ENCODE measurements at regions not wholly inside any gene's neighbourhood (a gene's known extent, or its start where the extent isn't known, plus 50 kb on each side); places are given as distances from the start of the nearest gene placed in this dataset.

DNA sequence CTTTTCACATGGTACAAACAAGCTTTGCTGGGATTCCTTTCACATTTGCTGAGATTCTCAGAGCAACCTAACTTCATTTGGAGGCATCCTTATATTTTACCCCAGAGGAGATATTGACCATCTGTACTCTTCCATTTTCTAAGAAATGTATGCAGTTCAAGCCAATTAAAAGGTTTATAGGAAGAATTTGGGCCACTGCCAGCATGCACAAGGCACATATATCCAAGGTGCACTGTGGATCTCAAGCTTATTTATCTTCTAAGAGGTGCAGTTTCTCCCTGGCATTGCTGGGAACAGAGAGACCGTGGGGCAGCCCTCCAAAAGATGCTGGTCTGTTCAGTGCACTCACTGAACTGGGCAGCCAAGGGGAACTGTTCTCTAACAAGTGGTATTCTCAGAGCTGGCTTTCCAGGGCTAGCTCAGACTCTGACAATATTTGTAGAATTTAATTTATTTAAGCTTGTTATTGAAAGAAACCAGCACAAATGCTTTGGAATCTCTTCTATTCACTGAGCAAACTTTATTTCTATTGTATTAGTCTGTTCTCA is 213.3 kb downstream of the TENT4A start:
- no peak for TF ChIP-seq FOXP2 (optimal IDR thresholded peaks at IDR 0.05; ENCODE audit: borderline replicate concordance, extremely low read depth, extremely low read length, insufficient read depth)
- TF ChIP-seq POLR2AphosphoS5 (IDR thresholded peaks at IDR 0.05; ENCODE audit: low read depth, low read length), result no peak
- TF ChIP-seq SIN3A (IDR thresholded peaks at IDR 0.05; ENCODE audit: borderline replicate concordance, insufficient read depth, low read length), result no peak
- TF ChIP-seq TAF1 (IDR thresholded peaks at IDR 0.05; ENCODE audit: borderline replicate concordance, insufficient read depth, low read length), result no peak
- TF ChIP-seq, protein P1, sequence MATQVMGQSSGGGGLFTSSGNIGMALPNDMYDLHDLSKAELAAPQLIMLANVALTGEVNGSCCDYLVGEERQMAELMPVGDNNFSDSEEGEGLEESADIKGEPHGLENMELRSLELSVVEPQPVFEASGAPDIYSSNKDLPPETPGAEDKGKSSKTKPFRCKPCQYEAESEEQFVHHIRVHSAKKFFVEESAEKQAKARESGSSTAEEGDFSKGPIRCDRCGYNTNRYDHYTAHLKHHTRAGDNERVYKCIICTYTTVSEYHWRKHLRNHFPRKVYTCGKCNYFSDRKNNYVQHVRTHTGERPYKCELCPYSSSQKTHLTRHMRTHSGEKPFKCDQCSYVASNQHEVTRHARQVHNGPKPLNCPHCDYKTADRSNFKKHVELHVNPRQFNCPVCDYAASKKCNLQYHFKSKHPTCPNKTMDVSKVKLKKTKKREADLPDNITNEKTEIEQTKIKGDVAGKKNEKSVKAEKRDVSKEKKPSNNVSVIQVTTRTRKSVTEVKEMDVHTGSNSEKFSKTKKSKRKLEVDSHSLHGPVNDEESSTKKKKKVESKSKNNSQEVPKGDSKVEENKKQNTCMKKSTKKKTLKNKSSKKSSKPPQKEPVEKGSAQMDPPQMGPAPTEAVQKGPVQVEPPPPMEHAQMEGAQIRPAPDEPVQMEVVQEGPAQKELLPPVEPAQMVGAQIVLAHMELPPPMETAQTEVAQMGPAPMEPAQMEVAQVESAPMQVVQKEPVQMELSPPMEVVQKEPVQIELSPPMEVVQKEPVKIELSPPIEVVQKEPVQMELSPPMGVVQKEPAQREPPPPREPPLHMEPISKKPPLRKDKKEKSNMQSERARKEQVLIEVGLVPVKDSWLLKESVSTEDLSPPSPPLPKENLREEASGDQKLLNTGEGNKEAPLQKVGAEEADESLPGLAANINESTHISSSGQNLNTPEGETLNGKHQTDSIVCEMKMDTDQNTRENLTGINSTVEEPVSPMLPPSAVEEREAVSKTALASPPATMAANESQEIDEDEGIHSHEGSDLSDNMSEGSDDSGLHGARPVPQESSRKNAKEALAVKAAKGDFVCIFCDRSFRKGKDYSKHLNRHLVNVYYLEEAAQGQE (IDR thresholded peaks at IDR 0.05; ENCODE audit: insufficient read depth in 1 of 2, low read depth in 2 of 2, low read length in 2 of 2), result no peak

DNA sequence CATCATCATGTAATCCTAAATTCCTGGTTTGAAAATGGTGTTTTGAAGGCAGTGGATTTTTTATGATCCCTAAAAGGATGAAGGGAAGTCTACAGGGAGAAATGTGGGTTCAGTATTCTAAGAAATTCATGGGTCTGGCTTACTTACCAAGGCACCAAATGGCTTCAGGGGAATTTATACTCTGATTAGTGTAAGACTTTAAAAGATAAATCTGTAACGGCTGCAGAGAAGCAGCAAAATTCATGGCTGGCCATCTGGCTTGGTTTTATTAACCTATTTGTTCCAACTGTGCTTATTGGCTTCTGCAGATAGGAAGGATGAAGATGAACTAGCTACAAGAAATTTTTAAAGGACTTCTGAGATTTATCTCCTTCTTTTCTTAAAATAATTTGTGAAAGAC is 222.8 kb downstream of the TENT4A start:
- no peak for TF ChIP-seq FOXP2 (optimal IDR thresholded peaks at IDR 0.05; ENCODE audit: borderline replicate concordance, extremely low read depth, extremely low read length, insufficient read depth)
- no peak for TF ChIP-seq SIN3A (IDR thresholded peaks at IDR 0.05; ENCODE audit: borderline replicate concordance, insufficient read depth, low read length)
- TF ChIP-seq, protein P1 (IDR thresholded peaks at IDR 0.05; ENCODE audit: insufficient read depth in 1 of 2, low read depth in 2 of 2, low read length in 2 of 2), result no peak
- TF ChIP-seq POLR2AphosphoS5 (IDR thresholded peaks at IDR 0.05; ENCODE audit: low read depth, low read length), result no peak

DNA sequence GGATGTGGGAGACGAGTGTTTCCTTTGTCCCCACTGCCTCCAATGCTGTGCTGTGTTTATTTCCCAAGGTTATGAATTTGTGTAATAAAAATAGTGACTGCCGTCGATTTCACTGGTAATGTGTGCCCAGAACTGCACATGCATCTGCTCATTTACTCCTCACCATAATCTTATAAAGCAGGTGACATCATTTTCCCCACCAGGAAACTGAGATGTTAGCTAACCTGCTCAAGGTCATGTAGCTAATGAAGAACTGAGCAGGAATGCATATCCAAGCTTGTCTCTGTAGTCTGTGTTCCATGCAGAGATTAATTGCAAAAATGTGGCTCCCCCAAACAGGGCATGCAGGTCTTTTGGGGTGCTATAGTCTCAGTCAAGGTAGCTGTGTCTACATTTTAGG is 224.4 kb downstream of the TENT4A start:
- no peak for TF ChIP-seq POLR2AphosphoS5 (IDR thresholded peaks at IDR 0.05; ENCODE audit: low read depth, low read length)
- TF ChIP-seq SIN3A (IDR thresholded peaks at IDR 0.05; ENCODE audit: borderline replicate concordance, insufficient read depth, low read length), result no peak
- TF ChIP-seq, protein P1 (IDR thresholded peaks at IDR 0.05; ENCODE audit: insufficient read depth in 1 of 2, low read depth in 2 of 2, low read length in 2 of 2), result no peak
- no peak for TF ChIP-seq TAF1 (IDR thresholded peaks at IDR 0.05; ENCODE audit: borderline replicate concordance, insufficient read depth, low read length)
- TF ChIP-seq FOXP2 (optimal IDR thresholded peaks at IDR 0.05; ENCODE audit: borderline replicate concordance, extremely low read depth, extremely low read length, insufficient read depth), result no peak

DNA sequence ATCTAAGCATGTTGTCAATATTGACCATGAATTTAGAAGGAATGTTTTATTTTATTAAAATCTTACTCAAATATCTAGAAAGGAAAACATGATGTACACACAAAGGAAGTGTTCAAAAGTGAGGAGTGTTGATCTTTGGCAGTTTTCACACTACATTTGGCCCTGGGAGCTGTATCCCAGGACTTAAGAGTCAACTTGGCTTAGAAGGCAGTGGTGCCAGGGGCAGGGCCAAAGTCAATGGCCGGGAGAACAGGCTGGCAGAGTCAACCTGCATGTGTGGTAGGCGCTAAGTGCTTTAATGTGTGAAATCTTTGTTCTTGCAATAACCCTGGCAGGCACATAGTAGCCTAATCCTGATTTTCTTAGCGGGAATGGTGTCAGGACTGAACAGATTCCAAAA is 228.4 kb downstream of the TENT4A start:
- TF ChIP-seq SIN3A (IDR thresholded peaks at IDR 0.05; ENCODE audit: borderline replicate concordance, insufficient read depth, low read length), result no peak
- TF ChIP-seq FOXP2 (optimal IDR thresholded peaks at IDR 0.05; ENCODE audit: borderline replicate concordance, extremely low read depth, extremely low read length, insufficient read depth), result no peak
- TF ChIP-seq TAF1 (IDR thresholded peaks at IDR 0.05; ENCODE audit: borderline replicate concordance, insufficient read depth, low read length), result no peak
- TF ChIP-seq, protein P1 (IDR thresholded peaks at IDR 0.05; ENCODE audit: insufficient read depth in 1 of 2, low read depth in 2 of 2, low read length in 2 of 2), result no peak
- TF ChIP-seq POLR2AphosphoS5 (IDR thresholded peaks at IDR 0.05; ENCODE audit: low read depth, low read length), result no peak
